ENCODE measurements at regions not wholly inside any gene's neighbourhood (a gene's known extent, or its start where the extent isn't known, plus 50 kb on each side); places are given as distances from the start of the nearest gene placed in this dataset.

DNA sequence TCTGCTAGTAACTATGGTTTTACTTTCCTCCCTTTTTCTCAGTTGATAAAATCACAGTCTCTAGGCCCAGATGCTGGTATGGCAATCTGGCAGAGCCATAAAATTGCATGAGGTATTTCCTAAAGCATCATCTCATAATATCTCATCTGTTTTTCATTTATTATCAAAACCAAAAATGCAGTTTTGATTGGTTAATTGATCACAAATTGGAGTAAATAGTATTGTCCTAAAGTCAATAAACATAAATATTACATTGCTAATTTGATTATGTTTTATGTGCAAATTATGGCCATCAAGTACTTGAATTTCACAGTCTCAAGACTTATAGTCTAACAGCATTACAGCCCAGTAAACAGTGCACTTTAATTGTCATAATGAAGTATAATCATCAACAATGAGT, 2365.6 kb downstream of the ARAP2 start:
- TF ChIP-seq CTCF (IDR thresholded peaks at IDR 0.05) (no peak), EP300 (IDR thresholded peaks at IDR 0.05) (no peak)
